H1 (cell line): ENCODE measurements at regions not wholly inside any gene's neighbourhood (a gene's known extent, or its start where the extent isn't known, plus 50 kb on each side); places are given as distances from the start of the nearest gene placed in this dataset.

ENCODE experiments used
- ATF2 ChIP-seq: IDR thresholded peaks from 2 replicates; pipeline ENCODE4 v1.6.1; 2012; ENCODE audit warnings: low read length, inconsistent platforms
- CREB1 ChIP-seq: IDR thresholded peaks from 2 replicates; pipeline ENCODE4 v1.6.1; 2012; ENCODE audit warnings: inconsistent platforms
- NANOG ChIP-seq: IDR thresholded peaks from 2 replicates; pipeline ENCODE4 v1.6.1; 2011; ENCODE audit warnings: low read length, low read depth, mild to moderate bottlenecking, inconsistent platforms; ENCODE audit not compliant: insufficient read depth, poor library complexity, severe bottlenecking
- SIRT6 ChIP-seq: IDR thresholded peaks from one replicate; pipeline ENCODE4 v1.7.1; 2012; ENCODE audit warnings: low read length, inconsistent platforms
- TAF7 ChIP-seq: optimal IDR thresholded peaks from 2 replicates; pipeline ENCODE3; 2011; ENCODE audit warnings: low read depth, mild to moderate bottlenecking, inconsistent platforms, low read length, moderate library complexity, borderline replicate concordance

- TF ChIP-seq ATF2 (no peak), SIRT6 (no peak), NANOG (no peak), CREB1 (no peak), TAF7 (no peak)
- TF ChIP-seq, all 59 proteins: peak for 0
These were observed 214.9 kb upstream of the ZMIZ1 start (continued) for GRCh38 chr10:78853864-78854263.
